ENCODE measurements at regions not wholly inside any gene's neighbourhood (a gene's known extent, or its start where the extent isn't known, plus 50 kb on each side); places are given as distances from the start of the nearest gene placed in this dataset.

DNA sequence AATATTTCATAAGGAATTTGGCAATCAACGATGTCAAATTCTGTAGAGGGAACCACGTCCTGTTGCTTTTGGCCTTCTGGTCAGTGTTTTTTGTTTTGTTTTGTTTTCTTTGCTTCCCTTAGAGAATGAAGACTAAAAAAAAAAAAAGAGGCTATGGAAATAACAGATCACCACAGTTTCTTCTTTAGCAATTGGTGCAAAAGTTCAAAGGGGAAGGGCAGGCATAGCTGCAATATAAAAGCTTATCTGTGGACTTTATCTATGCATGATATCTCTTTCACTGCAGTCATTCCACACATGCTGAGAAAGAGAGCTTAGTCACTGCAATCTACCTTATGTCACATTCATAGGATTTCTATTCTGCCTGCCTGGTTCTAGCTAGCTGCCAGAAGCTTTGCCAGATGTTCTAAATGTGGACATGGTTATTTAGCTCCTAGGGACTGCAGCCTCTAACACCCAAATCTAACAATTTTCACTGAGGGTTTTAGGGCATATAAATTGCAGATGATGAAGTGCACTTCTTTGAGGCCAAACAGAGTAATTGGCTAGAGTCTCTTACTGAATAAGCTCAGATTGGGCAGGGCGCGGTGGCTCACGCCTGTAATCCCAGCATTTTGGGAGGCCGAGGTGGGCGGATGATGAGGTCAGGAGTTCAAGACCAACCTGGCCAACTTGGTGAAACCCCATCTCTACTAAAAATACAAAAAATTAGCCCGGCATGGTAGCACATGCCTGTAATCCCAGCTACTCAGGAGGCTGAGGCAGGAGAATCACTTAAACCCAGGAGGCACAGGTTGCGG lies 637.2 kb downstream of the NTRK3 start:
- no peak for TF ChIP-seq POLR2A (IDR thresholded peaks at IDR 0.05; ENCODE audit: low read length)
- no peak for TF ChIP-seq GATA1 (IDR thresholded peaks at IDR 0.05; ENCODE audit: low read depth, low read length)
